GM18498 (cell line): ENCODE measurements at regions not wholly inside any gene's neighbourhood (a gene's known extent, or its start where the extent isn't known, plus 50 kb on each side); places are given as distances from the start of the nearest gene placed in this dataset.

Experiments used
- ATAC-seq: cut with Tn5 transposase; IDR thresholded peaks from one replicate; pipeline ENCODE4 v1.9.1; 2021; ENCODE audit warnings: mild to moderate bottlenecking, moderate library complexity; ENCODE audit not compliant: unreplicated experiment

DNA sequence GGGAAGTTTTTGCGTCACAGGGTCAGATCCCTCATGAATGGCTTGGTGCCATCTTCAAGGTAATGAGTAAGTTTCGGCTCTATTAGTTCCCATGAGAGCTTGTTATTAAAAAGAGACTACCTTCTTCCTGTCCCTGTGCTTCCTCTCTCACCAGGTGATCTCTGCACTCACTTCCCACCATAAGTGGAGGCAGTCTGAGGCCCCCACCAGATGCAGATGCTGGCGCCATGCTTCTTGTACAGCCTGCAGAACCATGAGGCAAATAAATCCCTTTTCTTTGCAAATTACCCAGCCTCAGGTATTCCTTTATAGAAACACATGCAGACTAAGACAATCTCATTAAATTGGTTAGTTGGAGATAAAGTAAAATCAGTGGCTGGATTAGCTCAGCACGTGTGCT lies 75.6 kb upstream of the RFC3 start:
- no peak for ATAC-seq

DNA sequence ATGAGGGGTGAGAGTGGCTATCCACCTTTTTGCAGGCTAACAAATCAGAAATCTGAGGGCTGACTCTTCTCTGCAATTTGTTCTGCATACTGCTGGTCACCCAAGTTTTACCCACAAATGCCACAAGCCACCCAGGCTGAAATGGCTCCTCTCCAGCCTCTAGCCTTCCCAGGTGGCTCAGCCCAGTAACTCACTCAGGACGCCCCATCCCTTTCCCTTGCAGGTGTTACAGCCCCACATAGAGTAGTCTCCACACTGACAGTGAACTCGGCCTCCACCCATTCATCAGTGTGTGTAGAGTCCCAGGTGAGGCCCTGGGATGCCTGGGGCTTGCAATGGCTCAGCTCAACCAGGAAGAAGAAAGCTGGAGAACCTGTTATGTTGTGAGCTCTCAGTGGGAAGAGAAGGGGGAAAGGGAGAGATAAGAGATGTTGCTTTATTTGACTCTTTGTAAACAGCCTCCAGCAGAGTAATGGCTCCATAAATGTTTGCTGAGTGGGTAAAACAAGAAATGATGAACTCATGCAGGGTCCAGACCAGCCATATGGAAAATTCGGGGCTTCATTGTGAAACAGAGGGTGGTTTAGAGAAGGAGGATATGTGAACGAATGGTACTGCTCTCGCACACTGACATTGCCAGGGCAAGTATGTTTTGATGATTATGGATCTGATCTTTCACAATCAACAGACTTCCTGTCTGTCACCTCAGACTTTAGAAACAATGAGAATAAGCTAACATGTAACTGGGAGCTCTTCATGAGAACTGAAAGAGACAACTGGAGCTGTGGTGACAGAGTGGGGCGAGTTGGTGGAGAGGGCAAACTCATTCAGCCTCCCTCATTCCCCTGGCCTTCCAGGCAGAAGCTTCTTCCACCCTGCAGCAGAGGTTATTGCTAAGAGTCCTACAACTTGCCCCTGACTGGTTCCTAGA lies 74.2 kb upstream of the RFC3 start:
- ATAC-seq = peak; percentile 79

DNA sequence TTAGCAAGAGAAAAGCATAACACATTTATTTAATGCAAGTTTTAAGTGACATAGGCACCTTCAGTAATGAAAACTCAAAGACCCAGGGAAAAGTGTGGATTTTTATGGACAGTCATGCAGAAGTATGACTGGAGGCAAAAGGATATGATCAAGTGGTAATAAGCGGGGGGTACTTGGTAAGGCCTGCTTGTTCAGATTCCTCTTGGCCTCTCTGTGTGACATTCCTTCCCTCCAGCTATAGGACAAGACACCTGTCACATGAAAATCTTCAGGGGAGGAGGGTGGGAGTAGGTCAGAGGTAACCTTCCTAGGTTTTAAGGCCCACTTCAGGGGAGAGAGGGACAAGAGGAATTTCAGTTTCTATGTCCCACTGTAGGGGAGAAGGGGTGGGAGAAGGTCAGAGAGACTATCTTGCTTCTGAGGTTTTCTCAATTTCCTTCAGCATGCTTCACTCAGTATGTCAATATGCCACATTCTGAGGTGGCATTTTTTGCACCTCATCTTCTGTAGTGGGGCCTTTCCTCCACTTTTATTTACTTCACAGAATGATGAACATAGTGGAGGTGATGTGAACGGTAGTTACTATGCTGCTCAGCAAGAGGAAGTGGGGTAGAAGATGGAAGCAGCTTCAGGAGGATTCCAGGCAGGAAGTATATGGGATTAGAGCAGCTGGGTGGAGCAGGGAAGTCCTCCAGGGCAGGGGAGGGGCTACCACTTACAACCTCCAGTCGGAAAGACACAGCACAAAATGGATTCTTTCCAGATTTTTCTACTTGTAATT lies 73.2 kb upstream of the RFC3 start:
- no peak for ATAC-seq

DNA sequence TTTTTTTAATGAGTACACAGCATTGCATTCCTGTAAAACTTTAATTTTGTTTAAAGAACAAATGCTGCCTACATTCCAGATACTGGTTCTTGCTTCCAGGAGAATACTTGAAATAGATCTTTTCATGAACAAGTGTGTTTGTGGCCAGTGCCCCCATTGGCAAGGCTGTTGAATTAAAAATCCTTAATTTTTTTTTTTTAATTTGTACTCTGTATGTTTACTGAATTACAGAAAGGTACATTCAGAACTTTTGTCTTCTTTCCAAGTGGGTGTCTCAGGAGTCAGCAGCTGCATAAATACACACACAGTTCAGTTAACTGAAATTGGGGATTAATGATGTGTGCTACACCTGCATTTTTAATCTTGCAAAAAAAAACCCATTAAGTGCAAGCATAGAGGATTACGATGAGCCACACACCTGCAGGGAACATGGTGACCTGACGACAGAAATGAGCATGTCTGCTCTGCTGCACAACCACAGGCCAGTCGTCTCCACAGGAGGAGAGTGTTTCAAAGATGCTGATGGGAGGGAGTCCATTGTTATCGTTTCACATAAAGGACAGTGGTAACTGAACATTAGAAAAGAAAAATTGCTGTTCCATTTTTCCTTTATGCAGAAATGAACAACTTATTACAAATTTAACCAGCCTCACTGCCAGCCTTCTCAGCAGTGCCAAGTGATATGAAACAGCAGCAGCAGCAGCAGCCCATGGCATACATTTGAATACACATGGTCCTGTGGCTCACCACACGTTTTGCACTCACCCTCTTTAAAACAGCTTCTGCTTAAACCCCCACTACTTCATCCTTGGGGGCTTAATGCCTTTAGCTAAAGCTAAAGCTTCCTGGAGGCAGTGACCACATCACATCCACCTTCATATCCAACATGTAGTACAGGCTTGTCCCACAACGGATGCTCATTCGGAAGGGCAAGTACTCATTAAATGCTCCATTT lies 72.3 kb upstream of the RFC3 start:
- ATAC-seq = peak; percentile 74

DNA sequence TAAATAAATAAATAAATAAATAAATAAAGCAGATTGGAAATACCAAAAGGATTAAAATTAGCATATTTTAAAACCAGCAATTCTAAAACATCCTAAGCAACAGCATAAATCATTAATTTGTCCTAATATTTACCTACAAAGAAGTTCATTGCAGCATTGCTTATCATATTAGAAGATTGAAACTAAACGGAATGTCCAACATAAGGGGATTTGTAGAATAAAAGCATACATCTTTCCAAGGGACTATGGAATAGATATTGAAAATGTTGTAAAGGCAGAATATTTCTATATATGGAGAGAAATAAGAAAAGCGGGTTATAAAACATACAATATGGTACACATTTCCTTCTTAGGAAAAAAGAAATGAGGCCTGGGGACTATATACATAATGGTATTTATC lies 71.1 kb upstream of the RFC3 start:
- no peak for ATAC-seq

DNA sequence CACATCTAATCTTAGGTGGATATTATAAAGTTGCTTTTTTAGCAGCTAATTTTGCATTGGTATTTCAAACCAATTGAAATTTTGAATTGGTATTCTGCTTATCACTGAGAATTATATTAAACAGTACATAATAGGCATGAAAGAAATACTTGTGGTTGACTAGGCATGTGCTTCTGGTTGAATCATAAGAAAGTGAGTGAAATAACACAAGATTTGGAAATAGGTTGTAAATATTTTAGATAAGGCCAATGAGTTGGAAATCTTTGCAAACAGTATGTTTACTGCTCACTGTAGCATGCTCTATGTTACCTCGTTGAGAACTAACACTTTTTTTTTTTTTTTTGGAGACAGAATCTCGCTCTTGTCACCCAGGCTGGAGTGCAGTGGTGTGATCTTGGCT lies 66.8 kb upstream of the RFC3 start:
- no peak for ATAC-seq

DNA sequence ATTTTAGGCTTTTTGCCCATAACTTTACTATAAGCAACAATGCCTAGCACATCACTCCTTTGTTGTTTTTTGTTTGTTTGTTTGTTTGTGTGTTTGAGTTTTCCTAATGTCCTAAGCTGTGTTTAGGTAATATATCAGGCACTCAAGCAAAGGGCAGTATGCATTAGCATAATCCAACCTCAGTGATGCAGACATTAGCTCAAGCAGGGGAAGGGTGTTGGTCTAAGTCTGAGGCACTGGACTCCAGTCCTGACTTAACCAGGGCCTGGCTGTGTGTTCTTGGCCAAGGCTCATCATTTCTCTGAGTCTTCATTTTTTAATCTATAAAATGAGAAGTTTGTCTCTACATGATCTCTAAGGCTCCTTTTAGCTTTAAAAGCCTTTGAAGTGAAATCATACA lies 65.9 kb upstream of the RFC3 start:
- no peak for ATAC-seq

DNA sequence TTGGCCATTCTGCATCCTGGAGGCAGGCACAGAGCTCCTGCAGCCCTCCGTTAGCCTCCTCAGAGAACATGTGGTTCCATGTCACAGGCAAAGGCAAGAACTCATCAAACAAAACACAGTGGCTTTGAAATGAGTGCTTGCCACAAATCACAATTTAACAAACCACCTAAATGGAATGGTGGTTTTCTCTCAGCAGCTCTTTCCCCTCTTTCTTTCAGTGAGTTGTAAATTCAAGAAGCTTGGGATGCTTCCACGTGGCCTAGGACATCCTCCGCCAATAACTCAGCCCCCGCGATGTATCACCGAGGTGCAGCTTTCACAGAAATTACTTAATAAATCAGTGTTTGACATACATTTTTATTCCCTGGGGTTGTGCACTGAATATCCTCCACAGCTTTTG lies 65.4 kb upstream of the RFC3 start:
- no peak for ATAC-seq

DNA sequence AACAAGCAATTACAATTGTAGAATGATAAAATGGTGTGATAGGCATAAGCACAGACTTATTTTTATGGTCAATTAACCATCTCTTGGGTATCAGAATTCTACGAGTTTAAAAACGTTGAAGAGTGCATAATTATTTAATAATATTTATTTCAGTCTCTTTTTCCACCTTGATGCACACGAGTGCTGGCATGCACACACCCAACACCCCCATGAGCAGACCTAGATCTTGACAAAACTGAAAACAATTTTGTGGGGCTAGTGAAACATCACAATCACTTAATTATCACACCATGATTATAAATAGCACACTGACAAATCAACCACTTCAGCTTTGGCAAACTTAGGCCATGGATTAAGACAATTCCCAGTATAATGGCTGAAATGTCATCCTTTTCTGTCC lies 61.0 kb upstream of the RFC3 start:
- no peak for ATAC-seq

DNA sequence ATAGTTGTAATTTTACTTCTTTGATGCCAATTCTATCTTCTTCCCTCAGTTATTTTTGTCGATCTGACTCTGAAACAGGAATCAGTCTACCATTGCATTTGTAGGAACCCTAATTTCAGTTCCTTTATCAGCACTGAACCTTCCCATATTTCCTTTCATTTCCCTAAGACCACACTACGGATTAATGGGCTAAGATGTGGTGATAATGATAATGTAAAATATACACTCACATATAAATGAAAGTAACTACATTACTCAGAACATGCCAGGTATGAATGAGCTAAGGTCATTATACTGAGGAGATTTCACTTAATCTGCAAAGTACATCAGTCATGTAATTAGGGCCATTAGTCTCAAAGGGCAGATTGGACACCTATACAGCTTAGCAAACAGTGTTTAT lies 60.2 kb upstream of the RFC3 start:
- peak; percentile 67 for ATAC-seq

DNA sequence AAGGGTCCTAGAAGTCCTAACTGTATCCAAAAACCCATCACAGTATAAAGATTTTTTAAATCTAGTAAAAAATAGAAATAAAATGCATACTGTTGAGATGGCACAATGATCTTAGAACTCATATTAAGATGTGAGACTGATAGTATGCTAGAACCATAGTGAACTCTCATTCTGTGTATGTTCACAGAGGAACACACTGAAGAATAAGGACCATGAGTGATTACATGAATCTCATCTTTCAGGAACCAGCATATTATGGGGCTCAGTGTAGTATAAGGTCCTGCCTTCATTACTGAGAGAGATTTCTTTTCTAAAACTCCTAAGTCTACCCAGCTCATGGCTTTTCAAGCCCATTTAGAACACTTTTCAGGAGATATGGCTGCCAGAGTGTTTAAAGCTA lies 59.8 kb upstream of the RFC3 start:
- peak; percentile 68 for ATAC-seq

DNA sequence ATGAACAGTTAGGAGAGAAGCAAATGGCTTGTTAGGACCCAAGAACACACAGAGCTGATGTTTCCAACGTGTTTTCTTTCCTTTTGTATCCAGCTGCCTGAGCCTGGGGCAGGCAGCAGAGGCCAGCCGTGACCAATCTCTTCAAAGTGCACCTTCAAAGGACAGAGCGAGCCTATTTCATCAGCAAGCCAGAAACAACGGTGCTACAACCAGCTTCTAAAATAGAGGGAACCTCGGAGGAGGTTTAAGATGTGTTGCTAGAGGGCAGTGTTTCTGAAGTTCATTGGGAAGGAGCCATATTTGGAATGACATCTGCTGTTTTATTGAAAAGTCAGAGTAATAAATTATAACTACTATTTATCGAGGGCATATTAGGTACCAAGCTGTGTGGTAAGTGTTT lies 56.2 kb upstream of the RFC3 start:
- ATAC-seq = no peak

DNA sequence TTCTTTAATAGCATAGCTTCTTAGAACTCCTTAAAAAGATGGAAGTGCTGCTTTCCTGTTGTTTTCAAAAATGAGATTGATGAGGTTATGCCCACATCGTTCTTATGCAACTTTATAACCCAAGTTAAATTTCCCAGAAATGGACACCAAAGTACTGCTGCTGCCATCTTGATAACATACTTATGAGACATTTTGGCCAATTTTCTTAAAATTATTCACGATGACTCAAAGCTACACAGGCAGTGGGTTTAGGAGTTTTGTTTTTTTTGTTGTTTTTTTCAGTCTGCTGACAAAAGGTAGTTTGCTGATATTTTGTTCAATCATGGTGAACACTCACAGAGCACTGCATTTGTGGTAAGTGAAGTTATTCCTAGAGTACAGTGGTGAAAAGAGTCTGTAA lies 54.9 kb upstream of the RFC3 start:
- ATAC-seq = no peak

DNA sequence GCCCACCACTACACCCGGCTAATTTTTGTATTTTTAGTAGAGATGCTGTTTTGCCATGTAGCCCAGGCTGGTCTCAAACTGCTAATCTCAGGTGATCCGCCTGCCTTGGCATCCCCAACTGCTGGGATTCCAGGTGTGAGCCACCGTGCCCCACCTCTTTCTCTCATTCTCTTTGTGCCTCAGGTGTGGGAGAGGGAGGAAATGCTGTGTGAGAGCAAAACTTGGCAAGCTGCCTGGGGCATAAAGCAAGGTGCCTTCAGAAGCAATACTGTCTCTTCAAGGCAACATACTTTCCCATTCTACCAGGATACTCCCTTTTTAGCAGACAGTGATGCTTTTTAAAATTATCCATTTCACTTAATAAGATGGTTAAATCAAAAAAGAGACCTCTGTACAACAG lies 53.2 kb upstream of the RFC3 start:
- no peak for ATAC-seq

DNA sequence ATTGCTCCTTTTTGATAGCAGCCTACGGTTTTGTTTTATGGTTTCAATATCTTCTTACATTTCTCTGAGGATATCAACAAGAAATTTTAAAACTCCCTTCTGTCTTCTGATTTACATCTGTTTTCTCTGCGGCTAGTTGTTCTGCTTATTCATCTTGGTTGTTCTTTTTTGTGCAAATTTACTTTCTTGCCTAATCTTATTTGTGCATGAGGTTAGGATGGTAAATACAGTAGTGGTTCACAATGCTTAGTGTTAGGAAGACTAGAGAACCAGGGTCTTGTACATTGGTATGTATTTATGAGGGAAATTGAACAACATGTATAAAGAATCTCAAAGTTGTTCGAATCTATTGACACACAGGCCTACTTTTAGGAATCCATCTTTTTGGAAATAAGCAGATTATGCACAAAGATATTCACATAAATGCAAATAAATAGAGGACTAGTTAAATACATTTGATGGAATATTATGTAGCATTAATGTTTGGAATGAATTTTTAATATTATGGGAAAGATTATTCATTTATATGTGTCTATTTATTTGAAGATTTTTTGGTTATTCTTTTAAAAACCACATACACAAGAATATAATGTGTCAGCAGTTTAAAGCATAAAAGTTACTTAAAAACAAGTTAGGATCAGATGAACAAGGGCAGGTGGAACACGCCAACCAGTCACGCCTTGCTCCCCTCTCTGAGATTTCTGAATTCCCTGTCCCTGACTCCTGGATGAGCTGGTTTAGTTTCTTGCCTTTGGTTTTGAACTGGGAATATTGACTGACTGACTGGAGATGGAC lies 51.4 kb upstream of the RFC3 start:
- ATAC-seq = no peak

DNA sequence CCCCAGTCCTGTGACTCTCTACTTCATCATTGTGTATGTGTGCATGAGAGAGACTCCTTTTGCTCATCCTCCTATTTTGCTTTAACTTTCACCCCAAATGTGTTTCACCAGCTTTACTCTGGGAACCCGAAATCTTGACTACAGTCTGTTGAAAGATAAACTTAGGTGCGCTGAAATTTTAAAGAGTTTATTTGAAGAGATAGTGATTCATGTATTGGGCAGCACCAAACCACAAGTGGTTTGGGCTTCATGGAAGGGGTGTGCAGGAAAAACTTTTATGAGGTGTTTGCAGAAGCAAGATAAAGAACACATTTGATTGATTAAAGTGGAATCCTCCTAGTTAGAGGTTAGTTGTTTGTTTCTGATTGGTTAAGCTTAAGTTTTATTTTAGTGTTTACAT lies 50.8 kb upstream of the RFC3 start:
- ATAC-seq = no peak
